ES-I3 (cell line): ENCODE measurements at regions not wholly inside any gene's neighbourhood (a gene's known extent, or its start where the extent isn't known, plus 50 kb on each side); places are given as distances from the start of the nearest gene placed in this dataset.

Experiments used
- H3K36me3 ChIP-seq: 2 replicates; pipeline ENCODE4 v1.6.1; 2013; ENCODE audit warnings: mild to moderate bottlenecking, low read length, control low read depth, moderate library complexity; ENCODE audit not compliant: insufficient read depth
- H3K4me1 ChIP-seq: 2 replicates; pipeline ENCODE4 v1.6.1; 2013; ENCODE audit warnings: mild to moderate bottlenecking, control low read depth, low read length; ENCODE audit not compliant: insufficient read depth
- H3K9ac ChIP-seq: 2 replicates; pipeline ENCODE4 v1.6.1; 2013; ENCODE audit warnings: low read depth, mild to moderate bottlenecking, low read length, moderate library complexity
- H3K9me3 ChIP-seq: 2 replicates; pipeline ENCODE4 v1.6.1; 2013; ENCODE audit warnings: mild to moderate bottlenecking, low read length, moderate library complexity; ENCODE audit not compliant: control insufficient read depth, insufficient read depth

DNA sequence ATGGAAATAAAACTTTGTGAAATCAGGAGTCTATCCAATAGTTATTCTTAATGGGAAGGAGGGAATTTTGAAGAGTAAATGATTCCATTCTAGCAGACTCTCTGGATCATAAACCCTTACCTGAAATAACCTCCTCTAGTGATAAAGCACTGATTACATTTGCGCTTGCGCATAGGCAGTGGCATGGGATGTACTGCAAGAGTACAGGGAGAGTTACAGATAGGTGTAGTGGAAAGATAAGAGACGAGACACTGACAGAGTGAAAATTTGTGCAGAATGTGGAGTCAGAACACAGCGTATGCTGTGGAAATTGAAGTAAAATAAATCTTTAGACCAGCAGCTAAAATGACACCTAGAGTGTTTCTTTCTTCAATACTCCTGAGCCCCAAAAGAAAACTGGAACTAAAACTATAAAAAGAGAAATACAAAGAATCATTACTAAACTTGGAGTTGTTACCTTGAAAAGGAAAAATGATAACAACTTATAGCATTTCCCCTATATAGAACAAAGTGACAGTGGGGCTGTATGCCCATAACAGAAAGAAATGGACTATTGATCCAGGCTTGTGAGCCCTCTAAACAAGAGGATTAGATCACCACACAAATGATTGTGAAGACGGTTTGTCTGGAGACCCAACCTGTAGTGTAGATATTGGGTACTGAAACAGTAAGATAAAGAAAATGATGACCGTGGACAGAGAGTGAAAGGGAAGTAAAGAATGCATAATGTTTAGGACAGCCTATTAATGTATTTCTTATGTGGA, 1471.2 kb upstream of the NUDT12 start:
- Histone ChIP-seq H3K4me1 (no peaks in the 10 kb centered on the region), H3K9me3 (peaks cover 3% of the 10 kb centered on the region; the same call in 1 of the 2 replicates), H3K36me3 (no peaks in the 10 kb centered on the region), H3K9ac (no peak overlapping the region)

DNA sequence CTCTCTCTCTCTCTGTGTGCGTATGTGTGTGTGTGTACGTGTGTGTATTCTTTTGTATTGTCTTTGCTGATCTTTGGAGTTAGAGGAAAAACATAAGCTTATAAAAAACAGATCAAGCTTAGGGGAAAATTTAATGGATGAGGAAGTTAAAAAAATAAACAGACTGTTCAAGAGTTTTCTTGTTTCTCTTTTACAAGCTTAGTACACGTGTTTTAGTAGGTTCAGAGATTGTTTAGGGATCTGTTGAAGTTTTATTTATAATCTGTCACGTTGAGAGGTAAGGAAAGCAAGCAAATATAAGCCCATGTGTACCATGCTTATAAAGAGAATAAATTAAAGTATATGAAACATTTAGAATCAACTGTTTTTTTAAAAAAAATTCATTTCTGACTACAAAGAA, 1470.3 kb upstream of the NUDT12 start:
- no peak overlapping the region for H3K9ac ChIP-seq
- H3K4me1 ChIP-seq: no peaks in the 10 kb centered on the region
- H3K9me3 ChIP-seq: peaks cover 3% of the 10 kb centered on the region; the same call in 1 of the 2 replicates
- H3K36me3 ChIP-seq: no peaks in the 10 kb centered on the region

DNA sequence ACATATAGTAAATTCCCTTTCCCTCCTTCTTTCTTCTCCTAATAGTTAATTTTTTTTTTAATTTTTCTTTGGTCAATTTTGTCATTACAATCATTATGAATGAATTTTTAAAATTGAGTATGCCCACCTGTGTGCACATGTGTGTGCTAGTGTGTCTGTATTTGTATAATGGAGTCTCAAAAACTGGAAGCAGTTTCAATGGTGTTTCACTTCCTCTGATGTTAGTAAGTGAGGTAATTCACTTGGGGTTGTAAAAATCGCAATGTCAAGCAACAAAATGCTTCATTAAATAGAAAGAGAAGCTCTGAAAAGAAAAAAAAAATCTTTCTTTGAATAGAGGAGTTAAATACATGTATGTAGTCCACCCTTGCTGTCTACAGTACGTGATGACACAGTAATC, 1467.6 kb upstream of the NUDT12 start:
- no peaks in the 10 kb centered on the region for H3K36me3 ChIP-seq
- no peaks in the 10 kb centered on the region for H3K9me3 ChIP-seq
- H3K4me1 ChIP-seq: no peaks in the 10 kb centered on the region
- no peak overlapping the region for H3K9ac ChIP-seq

DNA sequence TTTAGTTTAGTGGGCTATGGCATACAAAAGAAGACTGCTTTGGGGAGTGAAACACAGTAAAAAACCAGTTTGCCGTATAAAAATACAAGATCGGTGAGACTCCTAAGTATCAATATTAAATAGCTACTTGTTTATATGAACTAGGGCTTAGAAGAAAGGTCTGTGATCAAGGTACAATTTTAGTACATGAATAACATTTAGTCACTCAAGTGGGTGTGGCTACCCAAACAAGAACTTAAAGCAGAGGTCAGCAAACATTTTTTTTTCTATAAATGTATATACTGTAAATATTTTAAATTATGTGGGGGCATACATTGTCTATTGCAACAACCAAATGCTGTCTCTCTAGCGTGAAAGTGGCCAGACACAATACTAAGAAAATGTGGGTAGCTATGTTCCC, 1452.5 kb upstream of the NUDT12 start:
- no peaks in the 10 kb centered on the region for H3K4me1 ChIP-seq
- H3K9ac ChIP-seq: no peak overlapping the region
- H3K9me3 ChIP-seq: no peaks in the 10 kb centered on the region
- H3K36me3 ChIP-seq: no peaks in the 10 kb centered on the region

DNA sequence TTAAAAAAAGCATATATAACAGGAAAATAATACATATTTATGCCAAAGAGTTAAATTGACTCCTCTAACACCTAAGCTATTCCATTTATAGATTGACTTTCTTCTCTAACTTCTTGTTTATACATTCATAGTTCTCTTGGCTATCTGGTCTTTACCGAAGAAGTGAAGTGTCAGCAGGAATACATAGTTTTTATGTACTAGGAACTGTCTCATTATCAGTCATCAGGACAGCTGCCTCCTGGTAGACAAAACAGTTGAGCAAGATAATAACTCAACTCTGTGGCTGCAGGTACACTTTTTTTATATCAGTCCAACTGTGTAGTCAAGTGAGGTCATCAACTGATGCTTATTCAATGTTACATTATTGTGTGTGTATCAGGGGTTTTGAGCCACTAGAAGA, 1436.0 kb upstream of the NUDT12 start:
- H3K36me3 ChIP-seq: no peaks in the 10 kb centered on the region
- no peaks in the 10 kb centered on the region for H3K4me1 ChIP-seq
- no peaks in the 10 kb centered on the region for H3K9me3 ChIP-seq
- H3K9ac ChIP-seq: no peak overlapping the region

DNA sequence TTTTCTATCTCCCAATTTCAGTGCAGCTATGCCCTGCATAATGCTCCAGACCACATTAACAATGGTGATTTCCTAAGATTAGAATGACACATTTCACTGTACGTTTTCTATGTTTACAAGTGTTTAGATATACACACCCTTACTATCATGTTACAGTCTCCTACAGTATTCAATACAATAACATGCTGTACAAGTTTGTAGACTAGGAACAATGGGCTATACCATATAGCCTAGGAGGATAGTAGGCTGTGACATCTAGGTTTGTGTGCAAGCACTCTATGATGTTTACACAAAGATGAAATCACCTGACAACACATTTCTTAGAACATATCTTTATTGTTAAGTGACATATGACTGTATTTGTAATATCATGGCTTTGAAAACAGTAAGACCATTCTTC, 1435.6 kb upstream of the NUDT12 start:
- no peaks in the 10 kb centered on the region for H3K9me3 ChIP-seq
- no peak overlapping the region for H3K9ac ChIP-seq
- no peaks in the 10 kb centered on the region for H3K36me3 ChIP-seq
- H3K4me1 ChIP-seq: no peaks in the 10 kb centered on the region

DNA sequence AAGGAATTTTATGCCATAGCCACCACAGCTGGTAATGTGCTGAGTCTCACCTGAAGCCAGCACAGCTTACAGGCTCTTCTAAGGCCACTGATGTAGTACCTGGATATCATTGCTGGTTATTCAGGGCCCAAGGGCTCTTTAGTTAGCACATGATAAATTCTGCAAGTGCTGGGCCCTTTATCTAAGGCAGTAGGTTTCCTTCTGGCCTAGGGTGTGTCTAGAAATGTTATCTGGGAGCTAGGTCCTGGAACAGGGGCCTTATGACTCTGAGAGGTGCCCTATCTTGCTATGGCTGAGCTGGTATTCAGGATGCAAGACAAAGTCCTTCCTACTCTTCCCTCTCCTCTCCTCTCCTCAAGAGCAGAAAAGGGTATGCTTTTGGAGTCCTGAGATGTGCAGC, 1424.5 kb upstream of the NUDT12 start:
- Histone ChIP-seq H3K9me3 (0 out of 2 replicates have a peak, but pooled peaks cover 3% of the 10 kb centered on the region), H3K36me3 (no peaks in the 10 kb centered on the region), H3K9ac (no peak overlapping the region), H3K4me1 (no peaks in the 10 kb centered on the region)

DNA sequence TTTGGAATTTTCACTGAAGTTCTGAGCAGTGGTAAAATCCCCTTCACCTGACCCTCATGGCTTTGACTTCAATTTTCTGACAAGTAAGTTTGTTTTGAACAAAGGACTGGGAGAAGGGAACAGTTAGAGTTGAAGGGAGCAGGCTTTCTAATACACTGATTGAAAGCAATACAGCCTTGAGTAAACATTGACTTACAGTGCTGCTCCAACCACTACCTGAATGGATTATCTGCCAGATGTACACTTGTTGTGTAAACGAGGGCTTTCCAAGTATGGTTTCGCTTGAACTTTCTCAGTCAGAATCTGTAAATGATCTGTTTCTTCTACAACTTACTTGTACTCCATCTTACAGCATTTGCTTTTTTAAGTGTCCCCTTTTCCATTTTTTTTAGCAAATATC, 1414.9 kb upstream of the NUDT12 start:
- Histone ChIP-seq H3K9me3 (0 out of 2 replicates have a peak, but pooled peaks cover 3% of the 10 kb centered on the region), H3K4me1 (no peaks in the 10 kb centered on the region), H3K36me3 (no peaks in the 10 kb centered on the region), H3K9ac (no peak overlapping the region)

DNA sequence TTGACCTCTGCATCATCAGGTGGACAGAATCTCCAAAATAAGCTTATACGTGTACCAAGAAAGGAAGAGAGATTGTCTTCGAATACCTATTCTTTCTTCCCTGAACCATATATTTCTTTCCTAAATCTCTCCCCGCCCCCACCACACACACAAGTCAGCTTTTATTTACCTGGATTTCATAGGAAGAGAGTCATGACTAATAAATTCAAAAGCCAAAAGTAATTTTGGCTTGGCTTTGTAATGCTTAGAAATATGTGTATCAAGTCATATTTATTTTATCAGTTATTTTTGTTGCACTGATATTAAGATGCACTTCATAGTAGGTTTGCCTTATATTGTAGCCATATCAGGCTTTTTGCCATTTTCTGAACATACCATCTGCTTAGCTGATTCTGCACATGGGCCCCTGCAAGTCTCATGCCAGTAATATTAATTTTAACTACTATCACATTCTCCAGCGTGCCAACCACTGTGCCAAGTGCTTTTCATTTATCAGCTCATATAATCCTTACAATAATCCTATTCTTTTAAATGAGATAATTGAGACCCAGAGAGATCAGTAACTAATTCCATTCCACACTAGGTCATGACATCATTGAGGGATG, 1405.3 kb upstream of the NUDT12 start:
- Histone ChIP-seq H3K36me3 (no peaks in the 10 kb centered on the region), H3K9me3 (no peaks in the 10 kb centered on the region), H3K4me1 (no peaks in the 10 kb centered on the region), H3K9ac (no peak overlapping the region)

DNA sequence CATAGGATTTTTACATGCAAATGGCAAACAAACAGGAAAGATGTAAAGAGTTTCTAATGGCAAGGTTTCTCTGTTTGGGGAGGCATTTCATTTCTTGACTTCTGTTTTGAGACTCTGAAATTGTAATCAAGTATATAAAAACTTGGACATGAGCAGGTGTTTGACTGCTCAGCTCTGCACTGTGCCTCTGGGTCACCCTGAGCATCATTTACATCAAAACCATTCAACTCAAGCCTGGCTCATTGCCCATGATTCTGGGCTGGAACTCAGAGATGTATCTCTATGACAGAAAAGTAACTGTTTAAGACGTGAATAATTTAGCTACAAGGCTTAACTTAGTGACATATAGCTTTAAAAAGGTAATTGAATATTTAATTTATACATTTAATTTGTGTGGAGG, 1402.4 kb upstream of the NUDT12 start:
- H3K9me3 ChIP-seq: no peaks in the 10 kb centered on the region
- no peaks in the 10 kb centered on the region for H3K4me1 ChIP-seq
- H3K36me3 ChIP-seq: no peaks in the 10 kb centered on the region
- H3K9ac ChIP-seq: no peak overlapping the region

DNA sequence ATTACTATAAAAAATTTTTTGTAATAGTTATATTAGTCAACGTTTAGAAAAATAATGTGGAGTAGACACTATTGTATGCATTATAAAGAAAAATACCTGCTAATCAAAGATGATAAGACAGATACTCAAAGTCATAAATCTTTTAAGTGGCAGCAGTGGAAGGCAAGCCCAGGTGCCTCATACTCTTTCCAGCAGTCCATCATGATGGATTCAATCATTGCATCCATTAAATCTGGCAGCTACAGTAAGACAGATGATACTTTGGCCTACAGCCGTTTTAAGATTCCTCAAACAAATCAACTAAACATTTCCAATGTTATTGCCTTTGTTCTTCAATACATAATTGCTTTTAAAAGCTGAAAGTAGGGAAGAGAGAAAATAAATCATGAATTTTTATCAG, 1392.9 kb upstream of the NUDT12 start:
- Histone ChIP-seq H3K36me3 (no peaks in the 10 kb centered on the region), H3K9me3 (no peaks in the 10 kb centered on the region), H3K4me1 (no peaks in the 10 kb centered on the region), H3K9ac (no peak overlapping the region)

DNA sequence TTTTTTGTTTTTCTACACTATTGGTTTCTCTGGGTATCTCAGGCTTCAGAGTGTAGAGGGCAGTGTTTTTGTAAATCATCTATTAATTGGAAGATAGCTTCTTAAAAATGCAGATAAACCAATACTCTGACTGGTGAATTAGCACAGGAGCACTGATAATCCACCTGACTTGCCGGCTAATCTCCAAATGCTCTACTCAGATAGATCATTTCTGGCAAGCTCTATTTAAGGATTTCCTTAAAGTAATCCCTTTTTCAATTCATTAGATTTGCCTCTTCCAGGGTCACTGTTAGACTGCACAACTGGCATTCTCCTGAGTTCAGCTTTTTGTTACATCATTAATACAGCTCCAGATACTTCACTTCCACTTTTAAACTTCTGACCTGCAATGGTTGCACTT, 1390.3 kb upstream of the NUDT12 start:
- Histone ChIP-seq H3K9ac (no peak overlapping the region), H3K9me3 (no peaks in the 10 kb centered on the region), H3K36me3 (no peaks in the 10 kb centered on the region), H3K4me1 (no peaks in the 10 kb centered on the region)

DNA sequence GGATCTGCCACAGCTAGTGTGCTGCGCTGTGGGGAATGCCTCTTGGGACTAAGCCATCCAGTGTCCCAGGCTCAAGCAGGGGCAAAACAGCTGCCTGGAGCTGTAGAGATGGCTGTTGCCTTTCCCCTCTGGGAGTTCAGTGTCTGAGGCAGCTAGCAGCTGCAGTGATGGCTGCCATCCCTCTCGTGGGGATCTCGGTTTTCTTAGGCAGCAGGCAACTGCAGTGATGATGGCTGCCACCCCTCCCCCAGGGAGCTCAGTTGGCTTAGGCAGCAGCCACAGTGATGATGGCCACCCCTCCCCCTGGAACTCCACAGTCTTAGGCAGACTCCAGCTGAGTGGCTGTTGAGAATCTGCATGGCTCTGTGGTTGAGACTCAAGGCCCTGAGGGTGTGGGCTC, 1389.2 kb upstream of the NUDT12 start:
- Histone ChIP-seq H3K36me3 (no peaks in the 10 kb centered on the region), H3K9ac (no peak overlapping the region), H3K4me1 (no peaks in the 10 kb centered on the region), H3K9me3 (no peaks in the 10 kb centered on the region)

DNA sequence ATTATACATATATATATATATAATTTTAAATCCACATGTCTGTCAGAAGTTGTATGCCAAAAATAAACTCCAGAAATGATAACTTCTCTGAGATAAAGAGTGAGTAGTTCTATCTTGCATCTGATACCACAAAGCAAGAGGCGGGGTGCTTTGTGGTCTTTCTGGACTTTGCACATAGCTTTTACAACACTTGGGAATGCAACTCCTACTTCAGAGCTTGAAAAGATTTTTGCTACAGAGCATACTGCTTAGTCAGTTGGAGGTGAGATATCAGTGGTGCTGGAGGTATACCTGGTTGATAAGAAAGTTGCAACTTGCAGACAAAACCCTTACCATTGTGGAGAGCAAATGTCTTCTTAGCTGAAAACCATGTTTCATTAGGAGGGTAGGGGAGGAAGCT, 1384.5 kb upstream of the NUDT12 start:
- H3K9me3 ChIP-seq: no peaks in the 10 kb centered on the region
- no peaks in the 10 kb centered on the region for H3K36me3 ChIP-seq
- H3K4me1 ChIP-seq: no peaks in the 10 kb centered on the region
- H3K9ac ChIP-seq: no peak overlapping the region

DNA sequence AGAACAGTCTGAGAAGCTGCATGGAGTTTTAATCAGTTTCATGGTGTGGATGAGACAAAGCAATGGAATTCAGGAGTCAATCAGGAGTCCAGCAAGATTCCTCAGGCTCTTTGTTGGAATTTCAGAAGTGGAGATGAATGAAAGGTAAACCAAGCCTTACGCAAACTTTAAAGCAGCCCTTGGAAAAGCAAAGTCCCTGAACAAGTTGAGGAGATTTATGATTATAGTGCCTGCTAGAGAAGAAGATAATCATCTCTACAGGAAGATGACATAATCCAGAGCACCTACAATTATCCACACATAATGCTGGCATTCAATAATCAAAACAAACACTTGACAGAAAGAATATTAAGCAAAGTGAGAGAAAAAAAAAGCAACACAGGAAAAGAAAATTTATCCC, 1380.1 kb upstream of the NUDT12 start:
- Histone ChIP-seq H3K36me3 (no peaks in the 10 kb centered on the region), H3K9ac (no peak overlapping the region), H3K9me3 (no peaks in the 10 kb centered on the region), H3K4me1 (no peaks in the 10 kb centered on the region)
